Gastrocnemius medialis (tissue), 4 donors: ENCODE measurements at regions not wholly inside any gene's neighbourhood (a gene's known extent, or its start where the extent isn't known, plus 50 kb on each side); places are given as distances from the start of the nearest gene placed in this dataset.

Experiments used
- ATAC-seq, 2 donors: fragments of 150-250 bp; one replicate each; pipeline ENCODE4 v1.9.1; 2016
- DNase-seq, 2 donors: peaks; one replicate each; pipeline ENCODE4 v3.0.0-alpha.2; 2019
- H3K27ac ChIP-seq, 4 donors: fragments of 200-600 bp; sonication (generic); 1 replicate in 1 of 4; 2 replicates in 3 of 4; pipeline ENCODE4 v1.5.1; 2016 to 2018; ENCODE audit warnings: mild to moderate bottlenecking in 2 of 4, moderate library complexity in 1 of 4
- H3K27me3 ChIP-seq, 3 donors: fragments of 200-600 bp; sonication (generic) in 2 of 3; 1 replicate in 1 of 3; 2 replicates in 2 of 3; pipeline versions ENCODE4 v1.5.1 to v1.6.0; 2016 to 2019; ENCODE audit warnings: mild to moderate bottlenecking in 1 of 3, moderate library complexity in 1 of 3
- H3K36me3 ChIP-seq, 2 donors: fragments of 200-600 bp; sonication (generic) in 1 of 2; one replicate each; pipeline ENCODE4 v1.5.1; 2017 to 2018
- H3K4me1 ChIP-seq, 2 donors: fragments of 200-600 bp; sonication (generic) in 1 of 2; one replicate each; pipeline ENCODE4 v1.5.1; 2016 to 2017; ENCODE audit warnings: mild to moderate bottlenecking in 2 of 2
- H3K4me3 ChIP-seq, 4 donors: fragments of 200-600 bp; sonication (generic) in 3 of 4; 1 replicate in 1 of 4; 2 replicates in 3 of 4; pipeline ENCODE4 v1.5.1; 2016 to 2019; ENCODE audit warnings: mild to moderate bottlenecking in 2 of 4
- H3K9me3 ChIP-seq, 3 donors: fragments of 200-600 bp; sonication (generic) in 2 of 3; 1 replicate in 1 of 3; 2 replicates in 2 of 3; pipeline ENCODE4 v1.5.1; 2016 to 2019
- CTCF ChIP-seq, 5 experiments: fragments of 450-650 bp in 3 of 5; fragments of 200-600 bp in 2 of 5; sonication (generic) in 2 of 5; IDR thresholded peaks in 4 of 5; conservative IDR thresholded peaks in 1 of 5; 1 replicate in 4 of 5; 2 replicates in 1 of 5; pipeline ENCODE4 v1.5.1; 2016 to 2019; ENCODE audit warnings: antibody characterized with exemption in 5 of 5, mild to moderate bottlenecking in 3 of 5, moderate library complexity in 3 of 5
- POLR2A ChIP-seq, 2 donors: fragments of 450-650 bp; IDR thresholded peaks; one replicate each; pipeline ENCODE4 v1.6.1; 2017; ENCODE audit warnings: antibody characterized with exemption in 2 of 2, mild to moderate bottlenecking in 2 of 2, moderate library complexity in 2 of 2
- in situ Hi-C, 4 donors: fragments of 200-750 bp; cut with MboI; loops; one replicate each; pipeline versions ENCODE4 v1.15.0 to v1.8.0; 2017; ENCODE audit warnings: low sequenced_read_pairs in 4 of 4
- intact Hi-C: fragments of 100-400 bp; cut with DNase I; formaldehyde crosslinking; loops from one replicate; pipeline ENCODE4 v1.15.1; 2023; ENCODE audit warnings: low total_unique reads

GRCh38 chr6:113495521-113495920, 361.6 kb upstream of the MARCKS start:
- H3K9me3 ChIP-seq = no peaks in the 10 kb centered on the region
- in situ Hi-C loops (no loop called here), intact Hi-C loops (no loop called here)
- H3K27me3 ChIP-seq = no peaks in the 10 kb centered on the region
- H3K27ac ChIP-seq = no peak overlapping the region
- H3K36me3 ChIP-seq = no peaks in the 10 kb centered on the region
- no peak for ATAC-seq
- DNase-seq = no peak
- H3K4me1 ChIP-seq = no peaks in the 10 kb centered on the region
- H3K4me3 ChIP-seq = no peak overlapping the region
- TF ChIP-seq POLR2A (IDR thresholded peaks at IDR 0.05) = no peak
- no peak for TF ChIP-seq CTCF (IDR thresholded peaks at IDR 0.05 in 4 of 5, conservative IDR thresholded peaks at IDR 0.05 in 1 of 5)

- H3K27ac ChIP-seq = no peak overlapping the region
- no peak for DNase-seq
Measured at GRCh38 chr6:113496166-113496565, 361.0 kb upstream of the MARCKS start.

GRCh38 chr6:113500221-113500620, 356.9 kb upstream of the MARCKS start:
- Histone ChIP-seq H3K27me3 (no peaks in the 10 kb centered on the region), H3K4me3 (no peak overlapping the region), H3K4me1 (no peaks in the 10 kb centered on the region), H3K36me3 (no peaks in the 10 kb centered on the region), H3K27ac (no peak overlapping the region), H3K9me3 (no peaks in the 10 kb centered on the region)
- in situ Hi-C loops (no loop called here), intact Hi-C loops (no loop called here)
- TF ChIP-seq CTCF (IDR thresholded peaks at IDR 0.05 in 4 of 5, conservative IDR thresholded peaks at IDR 0.05 in 1 of 5) = no peak
- TF ChIP-seq POLR2A (IDR thresholded peaks at IDR 0.05) = no peak
- ATAC-seq (no peak), DNase-seq (no peak)

More at GRCh38 chr6:113496166-113496565, 361.0 kb upstream of the MARCKS start:
- in situ Hi-C loops (no loop called here), intact Hi-C loops (no loop called here)
- no peak for ATAC-seq
- Histone ChIP-seq H3K4me3 (no peak overlapping the region), H3K36me3 (no peaks in the 10 kb centered on the region), H3K4me1 (no peaks in the 10 kb centered on the region), H3K27me3 (no peaks in the 10 kb centered on the region), H3K9me3 (no peaks in the 10 kb centered on the region)
- TF ChIP-seq POLR2A (IDR thresholded peaks at IDR 0.05) (no peak), CTCF (IDR thresholded peaks at IDR 0.05 in 4 of 5, conservative IDR thresholded peaks at IDR 0.05 in 1 of 5) (no peak)

- in situ Hi-C loops = no loop called here
- Histone ChIP-seq H3K27me3 (no peaks in the 10 kb centered on the region), H3K36me3 (no peaks in the 10 kb centered on the region), H3K9me3 (no peaks in the 10 kb centered on the region), H3K4me1 (no peaks in the 10 kb centered on the region), H3K4me3 (no peak overlapping the region), H3K27ac (no peak overlapping the region)
- no peak for TF ChIP-seq POLR2A (IDR thresholded peaks at IDR 0.05)
- TF ChIP-seq CTCF (IDR thresholded peaks at IDR 0.05 in 4 of 5, conservative IDR thresholded peaks at IDR 0.05 in 1 of 5) = no peak
- intact Hi-C loops = no loop called here
- ATAC-seq = no peak
- DNase-seq = no peak
Measured at GRCh38 chr6:113505084-113505699, 352.0 kb upstream of the MARCKS start.

GRCh38 chr6:113508249-113508648, 348.9 kb upstream of the MARCKS start:
- TF ChIP-seq CTCF (IDR thresholded peaks at IDR 0.05 in 4 of 5, conservative IDR thresholded peaks at IDR 0.05 in 1 of 5) (no peak), POLR2A (IDR thresholded peaks at IDR 0.05) (no peak)
- DNase-seq (no peak), ATAC-seq (no peak)
- intact Hi-C loops (no loop called here), in situ Hi-C loops (no loop called here)
- H3K4me1 ChIP-seq = no peaks in the 10 kb centered on the region
- no peak overlapping the region for H3K4me3 ChIP-seq
- no peaks in the 10 kb centered on the region for H3K27me3 ChIP-seq
- no peaks in the 10 kb centered on the region for H3K9me3 ChIP-seq
- no peaks in the 10 kb centered on the region for H3K36me3 ChIP-seq
- H3K27ac ChIP-seq = no peak overlapping the region
